Erythroblast (primary cell): ENCODE measurements at regions not wholly inside any gene's neighbourhood (a gene's known extent, or its start where the extent isn't known, plus 50 kb on each side); places are given as distances from the start of the nearest gene placed in this dataset.

Experiments used
- DNase-seq, 2 experiments: peaks; one replicate each; lab custom pipeline; 2025; lab: John Stamatoyannopoulos, UW
- GATA1 ChIP-seq: IDR thresholded peaks from 2 replicates; pipeline ENCODE4 v1.6.1; 2011; ENCODE audit warnings: low read depth, mild to moderate bottlenecking, control low read depth, low read length, moderate library complexity
- POLR2A ChIP-seq: IDR thresholded peaks from 2 replicates; pipeline ENCODE4 v1.6.1; 2011; ENCODE audit warnings: mild to moderate bottlenecking, low read length

GRCh38 chrX:79444694-79445210 lies 77.6 kb upstream of the ITM2A start:
- DNase-seq = no peak
- TF ChIP-seq GATA1 (no peak), POLR2A (no peak)

GRCh38 chrX:79443121-79443520 lies 76.0 kb upstream of the ITM2A start:
- no peak for TF ChIP-seq GATA1
- TF ChIP-seq POLR2A = no peak
- no peak for DNase-seq

GRCh38 chrX:79440336-79440735 lies 73.2 kb upstream of the ITM2A start:
- TF ChIP-seq POLR2A (no peak), GATA1 (no peak)
- no peak for DNase-seq
